ENCODE measurements at regions not wholly inside any gene's neighbourhood (a gene's known extent, or its start where the extent isn't known, plus 50 kb on each side); places are given as distances from the start of the nearest gene placed in this dataset.

GRCh38 chr13:26456650-26457049 is 100.8 kb upstream of the WASF3 start:
- H3K4me1 ChIP-seq: peaks cover 0 to 15% (median 1%) of the 10 kb centered on the region in 4 donors
- no peaks in the 10 kb centered on the region for H3K9me3 ChIP-seq
- H3K36me3 ChIP-seq: no peaks in the 10 kb centered on the region
- H3K27ac ChIP-seq: peak overlapping the region in 1 of 4 donors; percentile 19
- WGBS, 2 donors: 65 to 70% methylated on average over 2 of the region's 2 CpGs
- peak in 1 of 2 donors; percentile 25 for ATAC-seq (ENCODE audit: low FRiP score in 2 of 2)
- no peak for DNase-seq
- TF ChIP-seq POLR2AphosphoS5 (IDR thresholded peaks at IDR 0.05) (no peak), POLR2A (IDR thresholded peaks at IDR 0.05) (no peak), EP300 (IDR thresholded peaks at IDR 0.05) (no peak)
- TF ChIP-seq, protein P1, sequence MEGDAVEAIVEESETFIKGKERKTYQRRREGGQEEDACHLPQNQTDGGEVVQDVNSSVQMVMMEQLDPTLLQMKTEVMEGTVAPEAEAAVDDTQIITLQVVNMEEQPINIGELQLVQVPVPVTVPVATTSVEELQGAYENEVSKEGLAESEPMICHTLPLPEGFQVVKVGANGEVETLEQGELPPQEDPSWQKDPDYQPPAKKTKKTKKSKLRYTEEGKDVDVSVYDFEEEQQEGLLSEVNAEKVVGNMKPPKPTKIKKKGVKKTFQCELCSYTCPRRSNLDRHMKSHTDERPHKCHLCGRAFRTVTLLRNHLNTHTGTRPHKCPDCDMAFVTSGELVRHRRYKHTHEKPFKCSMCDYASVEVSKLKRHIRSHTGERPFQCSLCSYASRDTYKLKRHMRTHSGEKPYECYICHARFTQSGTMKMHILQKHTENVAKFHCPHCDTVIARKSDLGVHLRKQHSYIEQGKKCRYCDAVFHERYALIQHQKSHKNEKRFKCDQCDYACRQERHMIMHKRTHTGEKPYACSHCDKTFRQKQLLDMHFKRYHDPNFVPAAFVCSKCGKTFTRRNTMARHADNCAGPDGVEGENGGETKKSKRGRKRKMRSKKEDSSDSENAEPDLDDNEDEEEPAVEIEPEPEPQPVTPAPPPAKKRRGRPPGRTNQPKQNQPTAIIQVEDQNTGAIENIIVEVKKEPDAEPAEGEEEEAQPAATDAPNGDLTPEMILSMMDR (IDR thresholded peaks at IDR 0.05): no peak
- no peaks in the 10 kb centered on the region for H3K27me3 ChIP-seq
- H3K4me3 ChIP-seq: no peak overlapping the region

DNA sequence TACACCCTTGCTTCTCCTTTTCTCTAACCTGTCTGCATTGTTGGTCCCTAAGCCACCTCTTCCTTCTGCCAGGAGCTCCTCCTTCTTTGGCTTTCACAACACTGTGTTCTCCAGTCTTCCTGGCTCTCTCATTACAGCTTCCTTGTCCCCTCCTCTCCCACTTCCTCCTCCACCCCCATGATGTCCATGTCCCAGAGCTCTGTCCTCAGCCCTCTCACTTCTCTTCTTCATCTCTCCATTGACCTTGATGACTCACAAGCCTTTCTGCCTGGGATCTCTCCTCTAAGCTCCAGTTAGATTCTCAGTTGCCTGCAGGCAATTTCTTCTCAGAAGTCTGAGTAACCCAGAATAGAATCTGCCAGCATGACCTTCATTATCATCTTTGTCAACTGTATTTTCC is 100.3 kb upstream of the WASF3 start:
- Histone ChIP-seq H3K4me1 (peaks cover 0 to 15% (median 1%) of the 10 kb centered on the region in 4 donors), H3K9me3 (no peaks in the 10 kb centered on the region), H3K4me3 (no peak overlapping the region), H3K27ac (peak overlapping the region in 2 of 4 donors; percentile 19 to 22), H3K36me3 (no peaks in the 10 kb centered on the region), H3K27me3 (no peaks in the 10 kb centered on the region)
- TF ChIP-seq POLR2AphosphoS5 (IDR thresholded peaks at IDR 0.05): peak in 1 of 2 donors; percentile 8
- TF ChIP-seq, protein P1 (IDR thresholded peaks at IDR 0.05): no peak
- TF ChIP-seq POLR2A (IDR thresholded peaks at IDR 0.05): no peak
- TF ChIP-seq EP300 (IDR thresholded peaks at IDR 0.05): no peak
- no peak for DNase-seq
- peak in 1 of 2 donors; percentile 9 for ATAC-seq (ENCODE audit: low FRiP score in 2 of 2)

DNA sequence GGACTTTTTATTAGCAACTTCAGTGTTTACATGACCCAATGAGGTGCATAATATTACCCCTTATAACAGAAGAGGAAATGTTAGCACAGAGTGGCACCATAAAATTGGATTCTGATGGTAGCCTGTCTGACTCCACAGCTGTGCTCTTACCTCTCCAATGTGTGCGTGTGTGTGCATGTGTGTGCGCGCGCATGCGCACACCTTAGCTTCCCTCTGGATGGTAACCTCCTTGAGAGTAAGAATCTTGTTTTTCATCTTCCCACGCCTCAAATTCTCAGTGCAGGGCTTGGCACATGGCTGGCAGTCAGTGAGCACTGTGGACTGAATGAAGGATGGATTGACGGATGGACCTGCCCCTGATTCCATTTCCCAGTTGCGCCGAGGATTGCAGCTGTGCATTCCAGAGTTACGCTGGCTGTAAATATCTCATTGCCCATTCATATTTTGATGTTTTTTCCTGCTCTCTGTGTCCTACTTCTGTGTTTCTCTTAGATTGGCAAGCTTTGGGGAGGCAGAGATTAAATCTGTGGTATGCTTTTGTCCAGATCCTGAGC is 99.2 kb upstream of the WASF3 start:
- TF ChIP-seq POLR2AphosphoS5 (IDR thresholded peaks at IDR 0.05): no peak
- no peak for TF ChIP-seq EP300 (IDR thresholded peaks at IDR 0.05)
- TF ChIP-seq, protein P1 (IDR thresholded peaks at IDR 0.05): no peak
- TF ChIP-seq POLR2A (IDR thresholded peaks at IDR 0.05): no peak
- Histone ChIP-seq H3K27me3 (no peaks in the 10 kb centered on the region), H3K27ac (peak overlapping the region in 3 of 4 donors; percentile 48 to 71 (median 53)), H3K4me1 (peaks cover 0 to 15% (median 1%) of the 10 kb centered on the region in 4 donors), H3K9me3 (no peaks in the 10 kb centered on the region), H3K36me3 (no peaks in the 10 kb centered on the region), H3K4me3 (no peak overlapping the region)
- WGBS, 2 donors: 74 to 78% methylated on average over 10 of the region's 10 CpGs
- ATAC-seq (ENCODE audit: low FRiP score in 2 of 2): no peak
- no peak for DNase-seq

DNA sequence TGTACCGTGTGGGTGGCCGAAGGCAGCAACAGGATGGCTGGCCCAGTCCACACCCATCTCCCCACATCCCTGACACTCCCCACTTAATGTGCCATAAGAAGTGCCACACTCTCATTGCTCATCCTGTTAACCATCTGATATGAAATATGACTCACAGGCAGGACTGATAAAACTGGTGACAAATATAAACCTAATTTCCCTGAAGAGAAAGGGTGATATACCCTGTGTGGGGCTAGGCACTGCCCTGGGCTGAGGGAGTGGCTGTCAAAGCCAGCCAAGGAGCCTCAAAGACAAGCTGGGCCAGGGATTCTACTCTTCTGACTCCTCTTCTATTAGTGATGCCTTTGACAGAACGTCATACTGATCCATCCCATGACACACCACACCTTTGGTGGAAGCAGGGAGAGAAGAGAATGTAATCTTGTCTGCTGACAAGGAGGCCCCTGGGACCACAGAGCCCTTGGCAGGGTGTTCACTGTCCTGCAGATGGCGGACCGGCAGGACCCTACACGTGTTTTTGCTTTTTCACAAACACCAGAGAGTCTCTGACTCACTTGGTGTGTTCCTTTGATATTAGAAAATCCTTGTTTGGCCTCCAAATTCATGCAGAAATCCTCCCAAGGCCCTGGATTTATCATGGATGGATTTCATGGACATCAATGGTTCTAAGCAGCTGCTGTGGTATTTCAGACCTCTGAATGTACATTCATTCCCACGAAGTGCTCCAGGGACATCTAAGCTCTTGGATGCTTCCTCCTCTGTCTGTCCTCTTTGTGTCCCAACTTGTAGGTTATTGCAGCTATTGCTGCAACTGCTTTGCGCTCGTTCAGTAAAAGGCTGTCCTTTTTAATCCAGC is 98.0 kb upstream of the WASF3 start:
- no peaks in the 10 kb centered on the region for H3K27me3 ChIP-seq
- no peaks in the 10 kb centered on the region for H3K9me3 ChIP-seq
- DNase-seq: no peak
- ATAC-seq (ENCODE audit: low FRiP score in 2 of 2): peak; percentile 47 to 76
- peaks cover 0 to 15% (median 1%) of the 10 kb centered on the region in 4 donors for H3K4me1 ChIP-seq
- peak overlapping the region; percentile 4 to 71 (median 50) for H3K27ac ChIP-seq
- TF ChIP-seq, protein P1 (IDR thresholded peaks at IDR 0.05): no peak
- no peak for TF ChIP-seq EP300 (IDR thresholded peaks at IDR 0.05)
- TF ChIP-seq POLR2AphosphoS5 (IDR thresholded peaks at IDR 0.05): no peak
- TF ChIP-seq POLR2A (IDR thresholded peaks at IDR 0.05): no peak
- 74 to 82% methylated on average over 9 of the region's 9 CpGs for WGBS, 2 donors
- H3K4me3 ChIP-seq: no peak overlapping the region
- H3K36me3 ChIP-seq: no peaks in the 10 kb centered on the region

Measured in upper lobe of left lung (tissue), 6 donors.